ENCODE measurements at regions not wholly inside any gene's neighbourhood (a gene's known extent, or its start where the extent isn't known, plus 50 kb on each side); places are given as distances from the start of the nearest gene placed in this dataset.
A peak's percentile ranks its signal among the peaks of the same experiment; 100 is the strongest.

GRCh38 chr9:99326112-99326916 is 104.2 kb downstream of the SEC61B start:
- H3K4me3 ChIP-seq (ENCODE audit: low read length in 3 of 3) = no peak overlapping the region
- H3K36me3 ChIP-seq (ENCODE audit: control insufficient read depth in 3 of 3, insufficient read depth in 3 of 3, low read length in 3 of 3) = no peaks in the 10 kb centered on the region
- no peaks in the 10 kb centered on the region for H3K4me1 ChIP-seq (ENCODE audit: control insufficient read depth in 3 of 3, insufficient read depth in 3 of 3, low read length in 3 of 3)
- no peak overlapping the region for H3K27ac ChIP-seq (ENCODE audit: low read depth, low read length)
- H3K27me3 ChIP-seq (ENCODE audit: control insufficient read depth in 3 of 3, insufficient read depth in 3 of 3, low read length in 3 of 3) = no peaks in the 10 kb centered on the region
- no peak overlapping the region for H3K9ac ChIP-seq (ENCODE audit: low read depth in 1 of 3, low read length in 3 of 3)
- no peaks in the 10 kb centered on the region for H3K9me3 ChIP-seq (ENCODE audit: control insufficient read depth in 3 of 3, low read length in 3 of 3)

GRCh38 chr9:99326917-99327189 is 104.8 kb downstream of the SEC61B start:
- Histone ChIP-seq H3K27ac (ENCODE audit: low read depth, low read length) (no peak overlapping the region), H3K4me1 (ENCODE audit: control insufficient read depth in 3 of 3, insufficient read depth in 3 of 3, low read length in 3 of 3) (no peaks in the 10 kb centered on the region), H3K4me3 (ENCODE audit: low read length in 3 of 3) (no peak overlapping the region), H3K27me3 (ENCODE audit: control insufficient read depth in 3 of 3, insufficient read depth in 3 of 3, low read length in 3 of 3) (no peaks in the 10 kb centered on the region), H3K9me3 (ENCODE audit: control insufficient read depth in 3 of 3, low read length in 3 of 3) (no peaks in the 10 kb centered on the region), H3K36me3 (ENCODE audit: control insufficient read depth in 3 of 3, insufficient read depth in 3 of 3, low read length in 3 of 3) (no peaks in the 10 kb centered on the region), H3K9ac (ENCODE audit: low read depth in 1 of 3, low read length in 3 of 3) (no peak overlapping the region)

GRCh38 chr9:99327667-99328066 is 105.6 kb downstream of the SEC61B start:
- H3K36me3 ChIP-seq (ENCODE audit: control insufficient read depth in 3 of 3, insufficient read depth in 3 of 3, low read length in 3 of 3) = no peaks in the 10 kb centered on the region
- H3K27me3 ChIP-seq (ENCODE audit: control insufficient read depth in 3 of 3, insufficient read depth in 3 of 3, low read length in 3 of 3) = no peaks in the 10 kb centered on the region
- no peak overlapping the region for H3K4me3 ChIP-seq (ENCODE audit: low read length in 3 of 3)
- no peak overlapping the region for H3K9ac ChIP-seq (ENCODE audit: low read depth in 1 of 3, low read length in 3 of 3)
- no peak overlapping the region for H3K27ac ChIP-seq (ENCODE audit: low read depth, low read length)
- no peaks in the 10 kb centered on the region for H3K4me1 ChIP-seq (ENCODE audit: control insufficient read depth in 3 of 3, insufficient read depth in 3 of 3, low read length in 3 of 3)
- H3K9me3 ChIP-seq (ENCODE audit: control insufficient read depth in 3 of 3, low read length in 3 of 3) = no peaks in the 10 kb centered on the region

- Histone ChIP-seq H3K4me1 (ENCODE audit: control insufficient read depth in 3 of 3, insufficient read depth in 3 of 3, low read length in 3 of 3) (peaks cover 0 to 5% (median 0%) of the 10 kb centered on the region in 3 donors), H3K36me3 (ENCODE audit: control insufficient read depth in 3 of 3, insufficient read depth in 3 of 3, low read length in 3 of 3) (no peaks in the 10 kb centered on the region), H3K4me3 (ENCODE audit: low read length in 3 of 3) (no peak overlapping the region), H3K9me3 (ENCODE audit: control insufficient read depth in 3 of 3, low read length in 3 of 3) (no peaks in the 10 kb centered on the region), H3K27me3 (ENCODE audit: control insufficient read depth in 3 of 3, insufficient read depth in 3 of 3, low read length in 3 of 3) (no peaks in the 10 kb centered on the region), H3K27ac (ENCODE audit: low read depth, low read length) (no peak overlapping the region), H3K9ac (ENCODE audit: low read depth in 1 of 3, low read length in 3 of 3) (no peak overlapping the region)
Observed at GRCh38 chr9:99335280-99335679, 113.2 kb downstream of the SEC61B start.

- no peaks in the 10 kb centered on the region for H3K9me3 ChIP-seq (ENCODE audit: control insufficient read depth in 3 of 3, low read length in 3 of 3)
- H3K27me3 ChIP-seq (ENCODE audit: control insufficient read depth in 3 of 3, insufficient read depth in 3 of 3, low read length in 3 of 3) = no peaks in the 10 kb centered on the region
- no peaks in the 10 kb centered on the region for H3K36me3 ChIP-seq (ENCODE audit: control insufficient read depth in 3 of 3, insufficient read depth in 3 of 3, low read length in 3 of 3)
- H3K9ac ChIP-seq (ENCODE audit: low read depth in 1 of 3, low read length in 3 of 3) = no peak overlapping the region
- no peak overlapping the region for H3K4me3 ChIP-seq (ENCODE audit: low read length in 3 of 3)
- H3K27ac ChIP-seq (ENCODE audit: low read depth, low read length) = no peak overlapping the region
- peaks cover 0 to 5% (median 0%) of the 10 kb centered on the region in 3 donors for H3K4me1 ChIP-seq (ENCODE audit: control insufficient read depth in 3 of 3, insufficient read depth in 3 of 3, low read length in 3 of 3)
Observed at GRCh38 chr9:99336005-99336404, 113.9 kb downstream of the SEC61B start.

- Histone ChIP-seq H3K9ac (ENCODE audit: low read depth in 1 of 3, low read length in 3 of 3) (peak overlapping the region in 1 of 3 donors; percentile 5), H3K36me3 (ENCODE audit: control insufficient read depth in 3 of 3, insufficient read depth in 3 of 3, low read length in 3 of 3) (no peaks in the 10 kb centered on the region), H3K4me3 (ENCODE audit: low read length in 3 of 3) (no peak overlapping the region), H3K4me1 (ENCODE audit: control insufficient read depth in 3 of 3, insufficient read depth in 3 of 3, low read length in 3 of 3) (peaks cover 0 to 5% (median 0%) of the 10 kb centered on the region in 3 donors), H3K27me3 (ENCODE audit: control insufficient read depth in 3 of 3, insufficient read depth in 3 of 3, low read length in 3 of 3) (no peaks in the 10 kb centered on the region), H3K27ac (ENCODE audit: low read depth, low read length) (no peak overlapping the region), H3K9me3 (ENCODE audit: control insufficient read depth in 3 of 3, low read length in 3 of 3) (no peaks in the 10 kb centered on the region)
Observed at GRCh38 chr9:99336531-99336930, 114.4 kb downstream of the SEC61B start.

GRCh38 chr9:99340281-99340680 is 118.2 kb downstream of the SEC61B start:
- no peak overlapping the region for H3K4me3 ChIP-seq (ENCODE audit: low read length in 3 of 3)
- no peak overlapping the region for H3K9ac ChIP-seq (ENCODE audit: low read depth in 1 of 3, low read length in 3 of 3)

GRCh38 chr9:99341686-99342085 is 119.6 kb downstream of the SEC61B start:
- no peak overlapping the region for H3K27ac ChIP-seq (ENCODE audit: low read depth, low read length)
- H3K4me3 ChIP-seq (ENCODE audit: low read length in 3 of 3) = no peak overlapping the region
- H3K9me3 ChIP-seq (ENCODE audit: control insufficient read depth in 3 of 3, low read length in 3 of 3) = no peaks in the 10 kb centered on the region
- H3K4me1 ChIP-seq (ENCODE audit: control insufficient read depth in 3 of 3, insufficient read depth in 3 of 3, low read length in 3 of 3) = peaks cover 0 to 4% (median 0%) of the 10 kb centered on the region in 3 donors
- no peaks in the 10 kb centered on the region for H3K27me3 ChIP-seq (ENCODE audit: control insufficient read depth in 3 of 3, insufficient read depth in 3 of 3, low read length in 3 of 3)
- no peaks in the 10 kb centered on the region for H3K36me3 ChIP-seq (ENCODE audit: control insufficient read depth in 3 of 3, insufficient read depth in 3 of 3, low read length in 3 of 3)
- H3K9ac ChIP-seq (ENCODE audit: low read depth in 1 of 3, low read length in 3 of 3) = no peak overlapping the region

More at GRCh38 chr9:99340281-99340680, 118.2 kb downstream of the SEC61B start:
- Histone ChIP-seq H3K27ac (ENCODE audit: low read depth, low read length) (no peak overlapping the region), H3K4me1 (ENCODE audit: control insufficient read depth in 3 of 3, insufficient read depth in 3 of 3, low read length in 3 of 3) (peaks cover 0 to 5% (median 0%) of the 10 kb centered on the region in 3 donors), H3K27me3 (ENCODE audit: control insufficient read depth in 3 of 3, insufficient read depth in 3 of 3, low read length in 3 of 3) (no peaks in the 10 kb centered on the region), H3K36me3 (ENCODE audit: control insufficient read depth in 3 of 3, insufficient read depth in 3 of 3, low read length in 3 of 3) (no peaks in the 10 kb centered on the region), H3K9me3 (ENCODE audit: control insufficient read depth in 3 of 3, low read length in 3 of 3) (no peaks in the 10 kb centered on the region)

GRCh38 chr9:99345451-99345850 is 123.4 kb downstream of the SEC61B start:
- Histone ChIP-seq H3K27me3 (ENCODE audit: control insufficient read depth in 3 of 3, insufficient read depth in 3 of 3, low read length in 3 of 3) (no peaks in the 10 kb centered on the region), H3K9me3 (ENCODE audit: control insufficient read depth in 3 of 3, low read length in 3 of 3) (no peaks in the 10 kb centered on the region), H3K4me3 (ENCODE audit: low read length in 3 of 3) (no peak overlapping the region), H3K9ac (ENCODE audit: low read depth in 1 of 3, low read length in 3 of 3) (no peak overlapping the region), H3K4me1 (ENCODE audit: control insufficient read depth in 3 of 3, insufficient read depth in 3 of 3, low read length in 3 of 3) (no peaks in the 10 kb centered on the region), H3K27ac (ENCODE audit: low read depth, low read length) (no peak overlapping the region), H3K36me3 (ENCODE audit: control insufficient read depth in 3 of 3, insufficient read depth in 3 of 3, low read length in 3 of 3) (no peaks in the 10 kb centered on the region)

GRCh38 chr9:99345942-99346341 is 123.9 kb downstream of the SEC61B start:
- no peak overlapping the region for H3K27ac ChIP-seq (ENCODE audit: low read depth, low read length)

More at GRCh38 chr9:99345942-99346341, 123.9 kb downstream of the SEC61B start:
- H3K9ac ChIP-seq (ENCODE audit: low read depth in 1 of 3, low read length in 3 of 3) = no peak overlapping the region
- H3K36me3 ChIP-seq (ENCODE audit: control insufficient read depth in 3 of 3, insufficient read depth in 3 of 3, low read length in 3 of 3) = no peaks in the 10 kb centered on the region
- no peak overlapping the region for H3K4me3 ChIP-seq (ENCODE audit: low read length in 3 of 3)
- no peaks in the 10 kb centered on the region for H3K9me3 ChIP-seq (ENCODE audit: control insufficient read depth in 3 of 3, low read length in 3 of 3)
- H3K27me3 ChIP-seq (ENCODE audit: control insufficient read depth in 3 of 3, insufficient read depth in 3 of 3, low read length in 3 of 3) = no peaks in the 10 kb centered on the region
- H3K4me1 ChIP-seq (ENCODE audit: control insufficient read depth in 3 of 3, insufficient read depth in 3 of 3, low read length in 3 of 3) = no peaks in the 10 kb centered on the region

Data from skeletal muscle tissue (tissue), 3 donors.